ENCODE measurements at regions not wholly inside any gene's neighbourhood (a gene's known extent, or its start where the extent isn't known, plus 50 kb on each side); places are given as distances from the start of the nearest gene placed in this dataset.

GRCh38 chr4:111880116-111880515, 265.1 kb upstream of the FAM241A start:
- no peak for TF ChIP-seq CTCF (IDR thresholded peaks at IDR 0.05; ENCODE audit: low read length)
- TF ChIP-seq EZH2phosphoT487 (IDR thresholded peaks at IDR 0.05; ENCODE audit: low read length) = no peak

Measured in MM.1S (cell line).